Endothelial cell of umbilical vein (primary cell): ENCODE measurements at regions not wholly inside any gene's neighbourhood (a gene's known extent, or its start where the extent isn't known, plus 50 kb on each side); places are given as distances from the start of the nearest gene placed in this dataset.

Experiments used
- CTCF ChIP-seq, 2 donors: IDR thresholded peaks; 1 replicate in 1 of 2; 2 replicates in 1 of 2; pipeline ENCODE4 v1.5.1; 2011; ENCODE audit warnings: low read length in 2 of 2, mild to moderate bottlenecking in 2 of 2, moderate library complexity in 2 of 2, control low read depth in 1 of 2, inconsistent platforms in 1 of 2, low read depth in 1 of 2; ENCODE audit not compliant: insufficient read depth in 1 of 2; ENCODE audit errors: extremely low read depth in 1 of 2
- EZH2 ChIP-seq: IDR thresholded peaks from 2 replicates; pipeline ENCODE4 v1.6.1; 2012; ENCODE audit warnings: borderline replicate concordance, low read depth, mild to moderate bottlenecking, moderate library complexity, low read length, inconsistent platforms; ENCODE audit not compliant: severe bottlenecking
- GATA2 ChIP-seq: IDR thresholded peaks from 2 replicates; pipeline ENCODE4 v1.7.0; 2011; ENCODE audit warnings: low read depth, mild to moderate bottlenecking, moderate library complexity, mixed read lengths, low read length; ENCODE audit not compliant: insufficient read length, insufficient read depth
- POLR2A ChIP-seq: IDR thresholded peaks from 2 replicates; pipeline ENCODE4 v1.6.1; 2012; ENCODE audit warnings: low read depth, mild to moderate bottlenecking, control low read depth, low read length
- POLR2AphosphoS5 ChIP-seq: IDR thresholded peaks from 2 replicates; pipeline ENCODE4 v1.6.1; 2012; ENCODE audit warnings: low read depth, mild to moderate bottlenecking, control low read depth, low read length, moderate library complexity; ENCODE audit not compliant: insufficient read depth

DNA sequence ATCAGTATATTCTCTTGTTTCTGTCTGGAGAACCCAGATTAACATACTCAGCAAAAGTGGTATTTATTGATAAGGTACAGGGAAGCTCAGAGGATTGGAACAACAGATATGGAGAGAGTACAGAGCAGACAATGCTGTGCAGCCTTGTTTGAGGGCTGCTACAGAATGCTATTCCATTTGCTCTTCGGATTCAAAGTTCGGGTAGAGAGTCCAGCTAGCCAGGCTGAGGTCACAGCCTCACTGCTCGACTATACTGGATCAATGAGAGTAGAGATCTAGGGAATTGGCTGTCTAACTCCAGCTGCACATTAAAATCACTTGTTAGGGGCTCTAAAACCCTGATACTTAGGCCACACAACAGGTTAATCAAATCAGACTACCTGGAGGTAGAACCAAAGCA, 200.1 kb upstream of the BTBD3 start:
- TF ChIP-seq POLR2A (no peak), CTCF (IDR thresholded peaks at IDR 0.05; ENCODE audit: extremely low read depth in 1 of 2, insufficient read depth in 1 of 2, low read depth in 1 of 2, low read length in 2 of 2) (no peak), EZH2 (no peak), GATA2 (no peak), POLR2AphosphoS5 (no peak)
